ENCODE measurements at regions not wholly inside any gene's neighbourhood (a gene's known extent, or its start where the extent isn't known, plus 50 kb on each side); places are given as distances from the start of the nearest gene placed in this dataset.
A peak's percentile ranks its signal among the peaks of the same experiment; 100 is the strongest.
"Not testable (repeated sequence)": the region's sequence is repeated elsewhere in the genome, so short reads cannot be mapped to it uniquely, and the experiment has no call there.

- H3K27me3 ChIP-seq (ENCODE audit: control insufficient read depth in 3 of 3, insufficient read depth in 3 of 3, low read length in 3 of 3); H3K36me3 ChIP-seq (ENCODE audit: control insufficient read depth in 3 of 3, insufficient read depth in 3 of 3, low read length in 3 of 3); H3K4me3 ChIP-seq (ENCODE audit: low read length in 3 of 3); H3K9ac ChIP-seq (ENCODE audit: low read depth in 1 of 3, low read length in 3 of 3); H3K27ac ChIP-seq (ENCODE audit: low read depth, low read length); H3K9me3 ChIP-seq (ENCODE audit: control insufficient read depth in 3 of 3, low read length in 3 of 3): not testable (repeated sequence)
- peaks cover 2 to 19% (median 9%) of the 10 kb centered on the region in 3 donors for H3K4me1 ChIP-seq (ENCODE audit: control insufficient read depth in 3 of 3, insufficient read depth in 3 of 3, low read length in 3 of 3)
These were observed 251.3 kb downstream of the UACA start for GRCh38 chr15:70511972-70512587.

- no peak overlapping the region for H3K27ac ChIP-seq (ENCODE audit: low read depth, low read length)
- H3K4me3 ChIP-seq (ENCODE audit: low read length in 3 of 3) = no peak overlapping the region
- no peaks in the 10 kb centered on the region for H3K36me3 ChIP-seq (ENCODE audit: control insufficient read depth in 3 of 3, insufficient read depth in 3 of 3, low read length in 3 of 3)
- peaks cover 0 to 4% (median 0%) of the 10 kb centered on the region in 3 donors for H3K27me3 ChIP-seq (ENCODE audit: control insufficient read depth in 3 of 3, insufficient read depth in 3 of 3, low read length in 3 of 3)
- H3K9me3 ChIP-seq (ENCODE audit: control insufficient read depth in 3 of 3, low read length in 3 of 3) = peaks cover 0 to 5% (median 2%) of the 10 kb centered on the region in 3 donors
- H3K9ac ChIP-seq (ENCODE audit: low read depth in 1 of 3, low read length in 3 of 3) = no peak overlapping the region
- H3K4me1 ChIP-seq (ENCODE audit: control insufficient read depth in 3 of 3, insufficient read depth in 3 of 3, low read length in 3 of 3) = peaks cover 9 to 27% (median 16%) of the 10 kb centered on the region in 3 donors
These were observed 252.9 kb downstream of the UACA start for GRCh38 chr15:70510433-70510832.

- Histone ChIP-seq H3K36me3 (ENCODE audit: control insufficient read depth in 3 of 3, insufficient read depth in 3 of 3, low read length in 3 of 3) (no peaks in the 10 kb centered on the region), H3K4me3 (ENCODE audit: low read length in 3 of 3) (no peak overlapping the region), H3K27ac (ENCODE audit: low read depth, low read length) (no peak overlapping the region), H3K9me3 (ENCODE audit: control insufficient read depth in 3 of 3, low read length in 3 of 3) (peaks cover 0 to 5% (median 2%) of the 10 kb centered on the region in 3 donors), H3K27me3 (ENCODE audit: control insufficient read depth in 3 of 3, insufficient read depth in 3 of 3, low read length in 3 of 3) (no peaks in the 10 kb centered on the region), H3K9ac (ENCODE audit: low read depth in 1 of 3, low read length in 3 of 3) (no peak overlapping the region), H3K4me1 (ENCODE audit: control insufficient read depth in 3 of 3, insufficient read depth in 3 of 3, low read length in 3 of 3) (peaks cover 16 to 34% (median 22%) of the 10 kb centered on the region in 3 donors)
These were observed 253.6 kb downstream of the UACA start for GRCh38 chr15:70509731-70510143.

GRCh38 chr15:70509282-70509662 is 254.1 kb downstream of the UACA start:
- Histone ChIP-seq H3K4me3 (ENCODE audit: low read length in 3 of 3) (no peak overlapping the region), H3K27ac (ENCODE audit: low read depth, low read length) (no peak overlapping the region), H3K4me1 (ENCODE audit: control insufficient read depth in 3 of 3, insufficient read depth in 3 of 3, low read length in 3 of 3) (peaks cover 20 to 38% (median 27%) of the 10 kb centered on the region in 3 donors)

GRCh38 chr15:70508561-70509281 is 254.6 kb downstream of the UACA start:
- Histone ChIP-seq H3K4me1 (ENCODE audit: control insufficient read depth in 3 of 3, insufficient read depth in 3 of 3, low read length in 3 of 3) (peaks cover 26 to 44% (median 32%) of the 10 kb centered on the region in 3 donors), H3K27me3 (ENCODE audit: control insufficient read depth in 3 of 3, insufficient read depth in 3 of 3, low read length in 3 of 3) (no peaks in the 10 kb centered on the region), H3K9ac (ENCODE audit: low read depth in 1 of 3, low read length in 3 of 3) (no peak overlapping the region), H3K36me3 (ENCODE audit: control insufficient read depth in 3 of 3, insufficient read depth in 3 of 3, low read length in 3 of 3) (no peaks in the 10 kb centered on the region), H3K27ac (ENCODE audit: low read depth, low read length) (no peak overlapping the region), H3K4me3 (ENCODE audit: low read length in 3 of 3) (no peak overlapping the region), H3K9me3 (ENCODE audit: control insufficient read depth in 3 of 3, low read length in 3 of 3) (peaks cover 0 to 5% (median 2%) of the 10 kb centered on the region in 3 donors)

More at GRCh38 chr15:70509282-70509662, 254.1 kb downstream of the UACA start:
- no peaks in the 10 kb centered on the region for H3K27me3 ChIP-seq (ENCODE audit: control insufficient read depth in 3 of 3, insufficient read depth in 3 of 3, low read length in 3 of 3)
- no peak overlapping the region for H3K9ac ChIP-seq (ENCODE audit: low read depth in 1 of 3, low read length in 3 of 3)
- no peaks in the 10 kb centered on the region for H3K36me3 ChIP-seq (ENCODE audit: control insufficient read depth in 3 of 3, insufficient read depth in 3 of 3, low read length in 3 of 3)
- peaks cover 0 to 5% (median 2%) of the 10 kb centered on the region in 3 donors for H3K9me3 ChIP-seq (ENCODE audit: control insufficient read depth in 3 of 3, low read length in 3 of 3)

- H3K9me3 ChIP-seq (ENCODE audit: control insufficient read depth in 3 of 3, low read length in 3 of 3) = peaks cover 0 to 5% (median 2%) of the 10 kb centered on the region in 3 donors
- no peak overlapping the region for H3K4me3 ChIP-seq (ENCODE audit: low read length in 3 of 3)
- H3K27me3 ChIP-seq (ENCODE audit: control insufficient read depth in 3 of 3, insufficient read depth in 3 of 3, low read length in 3 of 3) = no peaks in the 10 kb centered on the region
- H3K4me1 ChIP-seq (ENCODE audit: control insufficient read depth in 3 of 3, insufficient read depth in 3 of 3, low read length in 3 of 3) = peaks cover 31 to 50% (median 36%) of the 10 kb centered on the region in 3 donors
- H3K9ac ChIP-seq (ENCODE audit: low read depth in 1 of 3, low read length in 3 of 3) = no peak overlapping the region
- no peak overlapping the region for H3K27ac ChIP-seq (ENCODE audit: low read depth, low read length)
- no peaks in the 10 kb centered on the region for H3K36me3 ChIP-seq (ENCODE audit: control insufficient read depth in 3 of 3, insufficient read depth in 3 of 3, low read length in 3 of 3)
These were observed 255.5 kb downstream of the UACA start for GRCh38 chr15:70507772-70508371.

GRCh38 chr15:70505936-70506912 is 257.1 kb downstream of the UACA start:
- no peaks in the 10 kb centered on the region for H3K27me3 ChIP-seq (ENCODE audit: control insufficient read depth in 3 of 3, insufficient read depth in 3 of 3, low read length in 3 of 3)
- H3K27ac ChIP-seq (ENCODE audit: low read depth, low read length) = no peak overlapping the region
- H3K36me3 ChIP-seq (ENCODE audit: control insufficient read depth in 3 of 3, insufficient read depth in 3 of 3, low read length in 3 of 3) = no peaks in the 10 kb centered on the region
- H3K4me1 ChIP-seq (ENCODE audit: control insufficient read depth in 3 of 3, insufficient read depth in 3 of 3, low read length in 3 of 3) = peaks cover 31 to 50% (median 36%) of the 10 kb centered on the region in 3 donors
- H3K4me3 ChIP-seq (ENCODE audit: low read length in 3 of 3) = no peak overlapping the region
- H3K9ac ChIP-seq (ENCODE audit: low read depth in 1 of 3, low read length in 3 of 3) = no peak overlapping the region
- peaks cover 0 to 5% (median 2%) of the 10 kb centered on the region in 3 donors for H3K9me3 ChIP-seq (ENCODE audit: control insufficient read depth in 3 of 3, low read length in 3 of 3)

GRCh38 chr15:70505411-70505919 is 257.9 kb downstream of the UACA start:
- no peak overlapping the region for H3K4me3 ChIP-seq (ENCODE audit: low read length in 3 of 3)
- H3K36me3 ChIP-seq (ENCODE audit: control insufficient read depth in 3 of 3, insufficient read depth in 3 of 3, low read length in 3 of 3) = no peaks in the 10 kb centered on the region
- H3K9ac ChIP-seq (ENCODE audit: low read depth in 1 of 3, low read length in 3 of 3) = no peak overlapping the region
- no peaks in the 10 kb centered on the region for H3K27me3 ChIP-seq (ENCODE audit: control insufficient read depth in 3 of 3, insufficient read depth in 3 of 3, low read length in 3 of 3)
- H3K9me3 ChIP-seq (ENCODE audit: control insufficient read depth in 3 of 3, low read length in 3 of 3) = peaks cover 0 to 5% (median 2%) of the 10 kb centered on the region in 3 donors
- peaks cover 31 to 50% (median 36%) of the 10 kb centered on the region in 3 donors for H3K4me1 ChIP-seq (ENCODE audit: control insufficient read depth in 3 of 3, insufficient read depth in 3 of 3, low read length in 3 of 3)
- no peak overlapping the region for H3K27ac ChIP-seq (ENCODE audit: low read depth, low read length)

- peaks cover 31 to 50% (median 36%) of the 10 kb centered on the region in 3 donors for H3K4me1 ChIP-seq (ENCODE audit: control insufficient read depth in 3 of 3, insufficient read depth in 3 of 3, low read length in 3 of 3)
- H3K4me3 ChIP-seq (ENCODE audit: low read length in 3 of 3) = no peak overlapping the region
- no peaks in the 10 kb centered on the region for H3K27me3 ChIP-seq (ENCODE audit: control insufficient read depth in 3 of 3, insufficient read depth in 3 of 3, low read length in 3 of 3)
- H3K27ac ChIP-seq (ENCODE audit: low read depth, low read length) = no peak overlapping the region
- no peaks in the 10 kb centered on the region for H3K36me3 ChIP-seq (ENCODE audit: control insufficient read depth in 3 of 3, insufficient read depth in 3 of 3, low read length in 3 of 3)
- peak overlapping the region in 1 of 3 donors; percentile 8 for H3K9ac ChIP-seq (ENCODE audit: low read depth in 1 of 3, low read length in 3 of 3)
- peaks cover 0 to 2% (median 2%) of the 10 kb centered on the region in 3 donors for H3K9me3 ChIP-seq (ENCODE audit: control insufficient read depth in 3 of 3, low read length in 3 of 3)
These were observed 258.4 kb downstream of the UACA start for GRCh38 chr15:70504988-70505387.

Measured in skeletal muscle tissue (tissue), 3 donors.